ENCODE measurements at regions not wholly inside any gene's neighbourhood (a gene's known extent, or its start where the extent isn't known, plus 50 kb on each side); places are given as distances from the start of the nearest gene placed in this dataset.
"Not testable (repeated sequence)": the region's sequence is repeated elsewhere in the genome, so short reads cannot be mapped to it uniquely, and the experiment has no call there.

DNA sequence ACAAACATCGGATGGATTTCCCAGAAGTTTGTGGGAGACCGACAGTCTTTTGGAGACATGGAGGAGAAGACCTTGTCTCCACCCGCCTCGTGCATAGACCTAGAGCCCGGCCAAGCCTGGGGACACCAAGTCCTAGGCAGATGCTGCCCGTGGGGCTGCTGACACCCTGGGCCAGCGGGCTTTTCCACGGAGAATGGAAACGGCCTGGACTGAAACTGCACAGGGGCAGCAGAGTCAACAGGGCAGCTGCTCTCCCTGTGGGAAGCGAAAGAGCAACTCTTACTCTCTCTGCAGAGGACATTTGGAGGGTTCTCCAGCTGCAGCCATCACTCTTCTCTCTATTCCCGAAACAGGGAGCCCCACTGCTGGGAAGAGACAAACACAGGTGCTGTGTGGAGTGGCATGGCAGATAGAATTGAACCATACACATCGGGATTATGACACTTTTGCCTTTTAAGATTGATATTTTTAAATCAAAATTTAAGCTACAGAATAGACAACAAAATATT, 401.2 kb downstream of the THBS2 start:
- DNase-seq (ENCODE audit: low read depth) = peak; percentile 5

DNA sequence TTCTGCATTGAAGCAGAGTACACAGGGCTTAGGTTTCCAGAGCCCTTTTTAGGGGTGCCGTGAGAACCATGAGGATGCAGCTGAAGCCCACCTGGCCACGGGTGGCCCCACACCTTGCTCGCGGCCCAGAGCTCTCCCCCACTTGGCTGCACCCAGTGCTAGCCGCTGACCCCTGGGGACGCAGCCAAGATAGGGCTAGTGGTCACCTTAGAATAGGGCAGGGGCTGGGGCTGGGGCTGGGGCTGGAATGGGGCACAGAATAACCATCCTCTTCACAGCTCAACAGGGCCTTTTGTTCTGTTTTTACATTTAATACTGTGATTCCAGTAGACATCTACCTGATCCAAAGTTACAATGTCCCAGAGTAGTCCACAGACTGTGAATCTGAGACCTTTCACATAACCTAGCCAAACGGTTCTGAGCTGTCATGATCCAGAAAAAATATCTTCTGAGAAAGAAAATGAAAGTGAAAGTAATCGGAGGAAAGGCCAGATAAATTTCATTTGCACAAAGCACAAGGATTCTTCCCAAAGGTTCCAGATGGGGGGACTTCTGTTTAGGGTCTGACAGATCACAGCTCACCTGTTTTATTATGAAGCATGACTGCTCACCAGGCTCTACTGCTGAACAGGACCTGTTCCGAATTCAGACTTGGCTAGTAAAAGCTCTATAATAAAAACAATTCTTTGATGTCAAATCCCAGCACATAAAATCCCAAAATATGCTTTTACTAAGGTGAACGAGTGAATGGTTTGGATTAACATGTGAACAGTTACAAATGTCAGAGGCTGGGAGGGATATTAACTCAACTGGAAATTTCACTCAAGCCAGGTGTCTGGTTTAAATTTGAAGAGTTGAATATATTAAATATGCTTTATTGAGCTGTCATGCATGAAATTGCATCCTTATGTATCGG, 401.9 kb downstream of the THBS2 start:
- DNase-seq (ENCODE audit: low read depth) = peak; percentile 28

DNA sequence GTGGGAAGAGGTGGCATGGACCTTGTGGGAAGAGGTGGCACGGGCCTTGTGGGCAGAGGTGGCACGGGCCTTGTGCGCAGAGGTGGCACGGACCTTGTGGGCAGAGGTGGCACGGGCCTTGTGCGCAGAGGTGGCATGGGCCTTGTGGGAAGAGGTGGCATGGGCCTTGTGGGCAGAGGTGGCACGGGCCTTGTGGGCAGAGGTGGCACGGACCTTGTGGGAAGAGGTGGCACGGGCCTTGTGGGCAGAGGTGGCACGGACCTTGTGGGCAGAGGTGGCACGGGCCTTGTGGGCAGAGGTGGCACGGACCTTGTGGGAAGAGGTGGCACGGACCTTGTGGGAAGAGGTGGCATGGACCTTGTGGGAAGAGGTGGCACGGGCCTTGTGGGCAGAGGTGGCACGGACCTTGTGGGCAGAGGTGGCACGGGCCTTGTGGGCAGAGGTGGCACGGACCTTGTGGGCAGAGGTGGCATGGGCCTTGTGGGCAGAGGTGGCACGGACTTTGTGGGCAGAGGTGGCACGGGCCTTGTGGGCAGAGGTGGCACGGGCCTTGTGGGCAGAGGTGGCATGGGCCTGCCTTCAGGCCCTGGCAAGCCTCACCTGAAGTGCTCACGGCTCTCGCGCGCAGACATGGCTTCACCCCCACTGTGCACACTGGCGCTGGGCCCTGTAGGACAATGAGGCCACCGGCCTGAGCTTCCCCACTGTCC, 403.5 kb downstream of the THBS2 start:
- DNase-seq (ENCODE audit: low read depth) = not testable (repeated sequence)

DNA sequence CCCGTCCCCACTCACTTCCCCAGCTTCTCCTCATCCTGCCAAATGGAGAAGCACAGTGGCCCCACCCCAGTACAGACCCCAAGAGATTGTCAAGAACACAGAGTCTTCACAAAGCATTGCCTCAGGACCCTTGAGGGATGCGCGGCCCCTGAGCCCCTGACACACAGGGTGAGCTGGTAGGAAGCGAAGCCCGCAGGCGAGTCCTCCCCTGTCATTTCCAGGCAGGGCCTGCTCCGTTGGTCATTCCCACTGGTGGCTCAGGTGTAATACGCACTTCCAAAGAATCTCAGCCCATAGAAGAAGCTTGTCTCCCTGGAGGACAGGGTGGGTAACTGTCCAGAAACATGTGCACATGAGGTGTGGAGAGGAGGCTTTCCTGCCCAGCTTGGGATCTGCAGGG, 404.2 kb downstream of the THBS2 start:
- no peak for DNase-seq (ENCODE audit: low read depth)

DNA sequence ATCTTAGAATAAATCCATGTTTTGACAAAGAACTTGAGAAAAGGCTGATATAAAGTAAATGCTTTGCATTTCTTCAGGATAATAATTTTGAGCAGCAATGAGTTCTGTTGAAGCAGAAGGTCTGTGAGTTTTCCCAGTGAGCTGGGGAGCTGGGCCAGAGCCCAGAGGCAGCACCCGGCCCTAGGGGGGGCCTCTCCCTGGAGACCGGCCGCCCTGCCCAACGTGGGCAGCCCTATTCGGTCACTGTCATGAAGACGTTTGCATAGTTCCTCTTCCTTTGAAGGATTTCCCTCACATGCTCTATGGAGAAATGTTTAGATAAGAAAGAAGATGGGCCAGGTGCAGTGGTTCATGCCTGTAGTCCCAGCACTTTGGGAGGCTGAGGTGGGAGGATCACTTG, 404.8 kb downstream of the THBS2 start:
- DNase-seq (ENCODE audit: low read depth) = no peak

DNA sequence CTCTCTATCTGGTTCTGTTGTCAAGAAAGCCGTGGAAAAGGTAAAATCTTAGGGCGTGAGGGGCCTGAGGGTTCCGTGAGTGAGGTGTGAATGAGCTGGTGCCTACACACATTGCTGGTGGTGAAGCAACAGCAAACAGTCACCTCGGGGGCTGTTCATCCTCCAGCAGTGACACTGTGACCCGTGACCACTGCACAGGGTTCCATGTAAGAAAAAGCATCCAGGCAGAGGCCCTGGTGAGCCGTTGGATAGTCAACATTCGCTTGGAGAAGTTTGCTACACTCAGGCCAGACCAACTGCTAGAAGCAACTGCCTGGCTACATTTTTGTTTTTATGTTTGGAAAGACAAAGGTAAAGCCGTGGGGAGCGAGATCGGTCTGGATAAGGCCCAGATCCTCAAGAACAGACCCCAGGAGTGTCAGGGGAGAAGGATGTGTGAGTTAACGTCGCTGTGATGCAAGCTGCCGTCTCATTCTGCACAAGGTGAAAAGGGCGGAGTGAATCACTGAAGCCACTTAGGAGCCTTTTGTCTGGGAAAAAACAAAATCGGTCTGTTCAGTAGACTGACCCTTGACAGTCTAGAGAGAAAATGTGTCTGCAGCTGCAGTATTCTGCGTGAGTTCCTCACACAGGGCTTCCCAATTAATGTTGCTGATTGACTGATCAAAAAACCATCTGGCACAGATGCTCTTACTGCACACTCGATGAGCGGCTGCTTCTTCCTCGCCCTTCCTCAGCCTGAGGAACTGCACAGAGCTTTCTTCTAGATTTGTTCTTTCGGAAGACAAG, 404.0 kb downstream of the SMOC2 start:
- DNase-seq (ENCODE audit: low read depth) = no peak

DNA sequence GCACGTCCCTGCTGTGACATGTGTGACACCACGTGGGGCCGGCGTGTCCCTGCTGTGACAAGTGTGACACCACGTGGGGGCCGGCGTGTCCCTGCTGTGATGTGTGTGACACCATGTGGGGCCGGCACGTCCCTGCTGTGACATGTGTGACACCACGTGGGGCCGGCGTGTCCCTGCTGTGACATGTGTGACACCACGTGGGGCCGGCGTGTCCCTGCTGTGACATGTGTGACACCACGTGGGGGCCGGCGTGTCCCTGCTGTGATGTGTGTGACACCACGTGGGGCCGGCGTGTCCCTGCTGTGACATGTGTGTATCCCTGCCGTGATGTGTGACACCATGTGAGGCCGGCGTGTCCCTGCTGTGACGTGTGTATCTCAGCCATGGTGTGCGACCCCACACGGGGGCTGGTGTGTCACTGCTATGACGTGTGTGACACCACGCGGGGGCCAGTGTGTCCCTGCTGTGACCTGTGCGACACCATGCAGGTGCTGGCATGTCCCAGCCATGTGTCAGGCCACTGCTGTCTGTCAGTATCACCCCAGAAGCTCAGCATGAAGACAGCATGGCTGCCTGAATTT, 401.7 kb downstream of the SMOC2 start:
- not testable (repeated sequence) for DNase-seq (ENCODE audit: low read depth)

DNA sequence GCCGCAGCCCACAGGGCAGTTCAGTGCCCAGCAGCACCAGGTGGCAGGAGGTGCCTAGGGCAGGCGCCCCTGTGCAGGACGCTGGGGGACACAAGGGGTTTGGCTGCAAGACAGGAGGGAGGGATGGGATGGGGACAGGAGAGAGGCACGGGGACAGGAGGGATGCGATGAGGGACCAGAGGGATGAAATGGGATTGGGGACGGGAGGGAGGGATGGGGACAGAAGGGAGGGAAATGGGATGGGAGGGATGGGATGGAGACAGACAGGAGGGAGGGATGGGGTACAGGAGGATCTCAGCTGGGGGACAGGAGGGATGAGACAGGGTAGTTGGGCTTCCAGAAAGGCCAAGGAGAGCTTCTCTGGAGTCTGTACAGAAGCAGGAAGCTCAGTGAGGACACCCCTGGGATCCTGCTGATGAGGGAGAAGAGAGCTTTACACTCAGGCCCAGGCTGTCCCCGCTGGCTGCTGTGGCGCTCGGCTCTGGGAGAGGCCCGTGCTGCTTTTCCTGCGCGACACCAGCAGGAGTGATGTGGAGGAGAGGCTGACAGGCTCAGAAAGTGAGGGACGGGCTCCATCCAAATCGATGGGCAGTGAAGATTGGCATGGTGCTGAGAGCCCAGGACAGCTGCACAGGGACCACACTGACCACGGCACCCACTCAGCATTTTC, 400.8 kb downstream of the SMOC2 start:
- no peak for DNase-seq (ENCODE audit: low read depth)

DNA sequence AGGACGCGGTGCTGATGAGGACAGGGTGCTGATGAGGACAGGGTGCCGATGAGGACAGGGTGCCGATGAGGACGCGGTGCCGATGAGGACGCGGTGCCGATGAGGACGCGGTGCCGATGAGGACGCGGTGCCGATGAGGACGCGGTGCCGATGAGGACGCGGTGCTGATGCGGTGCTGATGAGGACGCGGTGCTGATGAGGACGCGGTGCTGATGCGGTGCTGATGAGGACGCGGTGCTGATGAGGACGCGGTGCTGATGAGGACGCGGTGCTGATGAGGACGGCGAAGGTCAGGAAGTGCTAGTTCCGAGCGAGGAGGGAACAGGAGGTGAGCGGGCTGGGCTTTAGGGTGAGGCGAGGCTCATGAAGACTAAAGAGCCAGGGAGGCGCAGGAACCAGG, 399.9 kb downstream of the SMOC2 start:
- DNase-seq (ENCODE audit: low read depth) = not testable (repeated sequence)

DNA sequence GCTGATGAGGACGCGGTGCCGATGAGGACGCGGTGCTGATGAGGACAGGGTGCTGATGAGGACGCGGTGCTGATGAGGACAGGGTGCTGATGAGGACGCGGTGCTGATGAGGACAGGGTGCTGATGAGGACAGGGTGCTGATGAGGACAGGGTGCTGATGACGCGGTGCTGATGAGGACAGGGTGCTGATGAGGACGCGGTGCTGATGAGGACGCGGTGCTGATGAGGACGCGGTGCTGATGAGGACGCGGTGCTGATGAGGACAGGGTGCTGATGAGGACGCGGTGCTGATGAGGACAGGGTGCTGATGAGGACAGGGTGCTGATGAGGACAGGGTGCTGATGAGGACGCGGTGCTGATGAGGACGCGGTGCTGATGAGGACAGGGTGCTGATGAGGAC, 399.3 kb downstream of the SMOC2 start:
- DNase-seq (ENCODE audit: low read depth) = not testable (repeated sequence)

DNA sequence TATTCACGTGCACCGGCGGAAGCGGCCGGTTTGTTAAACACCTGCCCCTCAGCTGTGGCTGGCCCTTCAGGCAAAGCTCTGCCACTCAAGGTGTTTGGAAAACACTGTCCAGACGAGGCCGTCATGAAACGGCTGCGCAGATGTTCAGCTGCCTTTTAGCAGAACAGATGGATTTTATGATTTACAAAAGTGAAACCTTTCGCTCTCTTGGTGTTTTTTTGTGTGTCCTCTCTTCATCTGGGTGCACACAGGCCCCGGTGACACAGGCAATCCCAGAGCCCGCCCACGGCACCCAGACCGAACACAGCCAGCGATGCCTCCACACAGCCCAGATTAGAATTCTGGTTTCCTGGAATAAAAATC, 397.0 kb downstream of the SMOC2 start:
- no peak for DNase-seq (ENCODE audit: low read depth)

DNA sequence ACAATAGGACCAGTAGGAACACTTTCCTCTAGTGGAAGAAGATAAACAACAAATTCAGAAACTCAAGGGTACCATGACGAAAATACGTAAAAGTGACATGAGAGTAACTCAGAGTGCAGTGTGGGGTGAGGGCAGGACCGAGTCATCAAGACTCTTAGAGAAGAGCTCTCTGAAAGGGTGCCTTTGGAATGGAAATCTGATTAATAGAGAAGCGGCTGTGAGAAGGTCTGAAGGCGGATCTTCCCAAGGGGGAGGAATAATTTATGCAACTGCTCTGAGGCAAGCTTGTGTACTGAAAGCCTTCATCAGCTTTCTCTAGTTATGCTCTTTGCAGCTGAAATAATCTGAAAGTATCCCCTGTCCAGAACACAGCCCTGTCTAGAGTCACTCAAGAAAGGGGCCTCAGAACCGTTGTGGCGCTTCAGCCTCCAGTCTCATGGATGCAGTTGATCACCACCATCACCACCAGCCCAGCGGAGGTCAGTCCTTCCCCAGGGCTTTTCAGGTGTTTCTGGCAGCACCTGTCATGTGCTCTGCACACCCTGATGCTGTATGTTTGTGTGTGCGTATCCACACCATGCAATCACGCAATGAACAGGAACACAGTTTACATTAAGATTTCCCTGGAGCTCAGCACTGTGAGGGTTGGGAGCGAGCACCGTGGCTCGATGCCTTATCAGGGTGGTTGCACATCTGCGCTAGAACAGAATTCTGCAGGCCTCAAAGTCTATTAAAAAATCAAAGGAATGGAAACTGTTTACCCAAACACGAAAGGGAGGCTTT, 396.5 kb downstream of the SMOC2 start:
- DNase-seq (ENCODE audit: low read depth) = no peak

DNA sequence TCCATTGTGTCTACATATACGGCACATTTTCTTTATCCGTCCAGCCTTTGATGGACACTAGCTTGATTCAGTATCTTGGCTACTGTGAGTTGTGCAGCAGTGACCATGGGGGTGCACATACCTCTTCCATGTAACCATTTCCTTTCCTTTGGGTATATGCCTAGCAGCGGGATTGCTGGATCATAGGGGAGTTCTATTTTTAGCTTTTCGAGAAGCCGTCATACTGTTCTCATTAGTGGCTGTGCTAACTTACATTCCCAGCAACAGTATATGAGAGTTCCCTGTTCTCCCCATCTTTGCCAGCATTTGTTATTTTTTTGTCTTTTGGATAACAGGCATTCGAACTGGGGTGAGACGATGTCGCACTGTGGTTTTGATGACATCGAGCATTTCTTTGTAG, 395.0 kb downstream of the SMOC2 start:
- no peak for DNase-seq (ENCODE audit: low read depth)

DNA sequence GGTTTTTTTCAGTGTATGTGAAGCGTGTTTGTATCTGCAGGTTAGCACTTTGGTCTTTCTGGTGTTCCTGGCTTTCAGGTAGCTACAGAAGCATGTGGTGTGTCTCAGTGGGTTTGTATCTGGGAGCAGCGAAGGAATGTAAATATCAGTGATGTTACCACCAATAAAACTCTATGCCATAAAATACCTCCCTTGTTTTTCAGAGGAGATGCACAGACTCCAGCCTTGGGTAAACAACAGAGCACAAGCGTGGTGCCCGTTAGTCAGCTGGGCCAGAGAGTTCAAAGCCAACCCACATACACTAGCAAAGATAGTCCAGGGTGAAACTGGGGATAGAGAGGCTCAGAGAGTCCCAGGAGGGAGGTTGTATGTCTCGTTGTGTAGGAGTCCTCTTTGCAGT, 393.8 kb downstream of the SMOC2 start:
- DNase-seq (ENCODE audit: low read depth) = no peak

DNA sequence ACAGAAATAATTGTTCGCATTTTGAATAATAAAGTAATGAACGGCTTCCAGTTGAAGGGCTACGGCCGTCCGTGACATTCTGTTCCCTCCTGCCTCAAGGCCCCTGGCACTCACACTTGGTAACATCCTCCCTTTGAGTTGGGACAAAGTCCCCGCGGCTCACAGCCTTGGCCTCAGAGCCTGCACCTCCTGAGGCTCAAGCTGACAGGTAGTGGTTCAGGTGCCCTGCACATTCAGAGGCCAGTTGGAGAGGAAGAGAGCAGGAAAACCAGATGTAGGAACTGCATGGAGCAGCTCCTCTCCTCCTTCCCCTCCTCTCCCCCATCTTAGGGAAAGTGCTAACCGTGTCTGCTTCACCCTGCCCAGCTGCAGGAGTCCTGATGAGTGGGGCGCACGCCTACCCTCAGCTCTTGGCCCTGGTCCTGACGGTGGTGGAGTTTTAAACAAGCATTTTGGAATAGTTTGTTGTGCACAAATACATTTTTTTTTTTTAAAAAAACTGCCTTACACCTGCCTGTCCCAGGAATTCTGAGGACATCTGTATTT, 393.1 kb downstream of the SMOC2 start:
- no peak for DNase-seq (ENCODE audit: low read depth)

DNA sequence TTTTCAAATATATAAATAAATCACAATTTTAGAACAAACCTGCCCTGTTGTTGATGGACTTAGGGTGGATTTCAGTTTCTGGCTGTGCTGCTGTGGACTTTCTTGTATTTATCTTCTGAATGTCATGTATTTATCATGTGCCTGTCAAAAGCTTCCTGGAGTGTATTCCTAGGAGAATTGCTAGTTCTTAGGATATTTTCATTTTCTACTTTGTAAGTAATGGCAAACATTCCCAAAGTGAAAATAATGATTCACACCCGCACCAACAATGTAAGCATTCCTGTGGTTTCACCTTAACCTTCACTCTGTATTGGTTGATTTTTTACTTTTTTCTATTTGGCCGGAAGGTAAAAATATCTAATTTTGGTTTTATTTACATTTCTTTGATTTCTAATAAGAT, 387.8 kb downstream of the SMOC2 start:
- peak; percentile 6 for DNase-seq (ENCODE audit: low read depth)

DNA sequence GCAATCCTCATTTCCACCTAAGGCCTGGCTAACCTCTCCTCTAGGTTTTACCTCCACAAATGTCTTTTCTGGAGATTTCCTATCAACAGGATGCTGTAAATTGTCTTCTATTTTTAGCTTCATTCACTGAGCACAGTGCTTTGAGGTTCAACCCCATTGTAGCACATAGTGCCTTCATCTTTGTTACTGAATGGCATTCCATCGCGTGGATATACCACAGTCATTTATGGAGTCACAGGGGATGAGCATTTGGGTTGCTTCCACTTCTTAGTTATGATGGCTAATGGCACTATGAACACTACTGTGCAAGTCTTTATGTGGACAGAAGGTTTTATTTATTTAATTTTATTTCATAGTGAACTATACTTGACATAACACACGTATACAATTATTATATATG, 387.1 kb downstream of the SMOC2 start:
- no peak for DNase-seq (ENCODE audit: low read depth)

DNA sequence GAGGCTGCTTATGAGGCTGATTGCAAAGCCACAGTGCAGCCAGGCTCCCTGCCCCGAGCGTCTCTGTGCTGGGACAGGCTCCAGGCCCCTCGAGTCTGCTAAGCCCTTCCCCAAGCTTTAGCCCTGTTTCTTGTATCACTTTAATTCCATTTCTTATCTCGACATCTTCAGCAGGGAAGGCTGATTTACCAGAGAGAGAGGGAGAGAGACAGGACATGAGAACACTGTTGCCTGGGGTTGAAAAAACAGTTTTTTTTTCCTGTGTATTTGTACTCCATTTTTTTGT, 386.5 kb downstream of the SMOC2 start:
- no peak for DNase-seq (ENCODE audit: low read depth)

DNA sequence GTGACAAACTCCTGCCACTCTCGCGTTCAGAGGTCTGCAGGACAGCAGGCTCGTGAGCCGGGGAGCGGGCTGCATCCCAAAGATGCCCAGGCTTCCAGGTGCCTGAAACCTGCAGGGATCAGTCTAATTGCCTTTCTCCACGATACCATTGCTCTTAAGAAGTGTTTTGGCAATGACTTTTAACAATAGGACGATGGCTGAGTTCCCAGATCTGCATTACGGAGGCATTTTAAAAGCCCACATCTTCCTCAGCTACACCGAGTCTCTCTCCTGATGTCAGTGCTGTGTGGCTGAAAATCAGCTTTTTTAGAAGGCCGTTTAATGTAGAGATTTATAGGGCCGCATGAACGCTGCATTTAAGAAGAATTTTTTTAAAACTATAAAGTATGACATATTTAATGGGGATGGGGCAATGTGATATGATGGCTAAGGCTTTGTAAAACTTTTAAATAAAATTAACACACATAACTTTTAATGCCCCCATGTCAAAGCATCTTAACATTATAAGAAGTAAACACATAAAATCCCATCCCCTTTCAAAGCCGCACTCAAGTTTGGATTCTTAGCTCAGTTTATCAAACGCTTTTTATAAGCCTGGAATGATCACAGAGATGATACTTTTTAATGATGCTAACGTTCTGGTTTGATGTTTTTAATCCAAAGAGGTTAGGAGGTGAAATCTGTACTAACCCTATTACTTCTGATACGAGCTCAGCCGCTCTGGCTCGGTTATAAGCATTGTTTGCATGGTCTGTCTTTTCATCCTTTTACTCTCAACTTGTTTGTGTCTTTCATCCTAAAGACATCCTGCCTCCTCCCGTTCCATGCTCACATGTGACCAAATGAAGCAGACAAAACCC, 386.0 kb downstream of the SMOC2 start:
- no peak for DNase-seq (ENCODE audit: low read depth)

DNA sequence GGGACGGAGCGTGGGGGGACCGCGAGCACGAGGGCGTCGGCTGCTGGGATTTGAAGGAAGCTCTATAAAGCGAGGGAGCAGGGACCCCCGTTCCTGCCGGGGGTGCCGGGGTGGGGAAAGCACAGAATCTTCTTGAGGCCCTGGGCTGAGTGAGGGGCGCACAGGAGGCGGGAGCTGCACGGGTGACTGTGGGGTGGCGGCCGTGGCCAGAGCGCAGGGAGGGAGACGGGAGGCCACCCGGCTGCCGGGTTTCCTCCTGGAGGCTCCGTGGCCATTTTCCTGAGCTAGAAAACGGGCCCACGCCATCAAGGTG, 385.1 kb downstream of the SMOC2 start:
- no peak for DNase-seq (ENCODE audit: low read depth)

Data from ELR (cell line).